HL-60 (cell line): ENCODE measurements at regions not wholly inside any gene's neighbourhood (a gene's known extent, or its start where the extent isn't known, plus 50 kb on each side); places are given as distances from the start of the nearest gene placed in this dataset.
"Not testable (repeated sequence)": the region's sequence is repeated elsewhere in the genome, so short reads cannot be mapped to it uniquely, and the experiment has no call there.

Source experiments
- DNase-seq, 2 experiments: peaks; one replicate each; pipeline ENCODE4 v3.0.0-alpha.2; 2010 to 2020; ENCODE audit warnings: low read depth in 1 of 2, low spot score in 1 of 2
- H3K27ac ChIP-seq: fragments of 250-450 bp; sonication (Bioruptor Pico); replicated peaks from 2 replicates; pipeline ENCODE4 v1.5.1; 2020; ENCODE audit warnings: mild to moderate bottlenecking, moderate library complexity
- H3K27me3 ChIP-seq: fragments of 250-450 bp; sonication (Bioruptor Pico); 2 replicates; pipeline ENCODE4 v1.5.1; 2021; ENCODE audit warnings: mild to moderate bottlenecking, moderate library complexity; ENCODE audit not compliant: insufficient read depth, poor library complexity, severe bottlenecking
- H3K4me3 ChIP-seq: replicated peaks from 2 replicates; pipeline ENCODE4 v1.5.1; 2011; ENCODE audit warnings: mild to moderate bottlenecking, control low read depth, low read length; ENCODE audit not compliant: insufficient read depth
- GABPA ChIP-seq: IDR thresholded peaks from 2 replicates; pipeline ENCODE4 v1.6.1; 2012; ENCODE audit warnings: low read depth
- POLR2AphosphoS5 ChIP-seq: IDR thresholded peaks from 2 replicates; pipeline ENCODE4 v1.6.1; 2012; ENCODE audit warnings: low read depth
- SPI1 ChIP-seq: IDR thresholded peaks from 2 replicates; pipeline ENCODE4 v1.6.1; 2012; ENCODE audit warnings: low read depth, mild to moderate bottlenecking, borderline replicate concordance
- TF ChIP-seq, protein P1 (sequence below): IDR thresholded peaks from 2 replicates; pipeline ENCODE4 v1.6.1; 2012; ENCODE audit warnings: low read depth; ENCODE audit not compliant: insufficient replicate concordance
- TF ChIP-seq, protein P2 (sequence below): IDR thresholded peaks from one replicate; pipeline ENCODE4 v1.5.1; 2011; ENCODE audit warnings: low read length, control low read depth, inconsistent platforms; ENCODE audit not compliant: insufficient read depth

DNA sequence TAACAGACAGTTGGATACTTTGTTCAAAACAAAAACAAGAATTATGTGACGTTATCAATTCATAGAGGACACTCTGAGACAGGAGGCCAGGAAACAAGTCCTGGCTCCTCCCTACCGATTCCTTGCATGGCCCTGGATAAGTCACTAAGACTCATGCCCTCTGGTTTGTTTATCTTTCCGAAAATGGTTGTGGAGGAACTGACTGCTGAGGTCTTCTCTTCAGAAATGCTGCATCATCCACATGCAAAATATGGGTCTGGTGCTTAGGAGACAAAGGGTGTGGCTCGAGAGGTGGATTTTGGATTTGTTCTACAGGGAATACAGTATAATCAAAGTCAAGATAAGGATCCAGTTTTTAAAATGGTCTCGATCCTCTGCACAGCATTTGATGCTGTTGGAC, 130.9 kb downstream of the RELL1 start:
- Histone ChIP-seq H3K27me3 (no peaks in the 10 kb centered on the region), H3K4me3 (no peak overlapping the region), H3K27ac (no peak overlapping the region)
- no peak for DNase-seq
- TF ChIP-seq SPI1, result no peak
- TF ChIP-seq GABPA, result no peak
- TF ChIP-seq, protein P1, sequence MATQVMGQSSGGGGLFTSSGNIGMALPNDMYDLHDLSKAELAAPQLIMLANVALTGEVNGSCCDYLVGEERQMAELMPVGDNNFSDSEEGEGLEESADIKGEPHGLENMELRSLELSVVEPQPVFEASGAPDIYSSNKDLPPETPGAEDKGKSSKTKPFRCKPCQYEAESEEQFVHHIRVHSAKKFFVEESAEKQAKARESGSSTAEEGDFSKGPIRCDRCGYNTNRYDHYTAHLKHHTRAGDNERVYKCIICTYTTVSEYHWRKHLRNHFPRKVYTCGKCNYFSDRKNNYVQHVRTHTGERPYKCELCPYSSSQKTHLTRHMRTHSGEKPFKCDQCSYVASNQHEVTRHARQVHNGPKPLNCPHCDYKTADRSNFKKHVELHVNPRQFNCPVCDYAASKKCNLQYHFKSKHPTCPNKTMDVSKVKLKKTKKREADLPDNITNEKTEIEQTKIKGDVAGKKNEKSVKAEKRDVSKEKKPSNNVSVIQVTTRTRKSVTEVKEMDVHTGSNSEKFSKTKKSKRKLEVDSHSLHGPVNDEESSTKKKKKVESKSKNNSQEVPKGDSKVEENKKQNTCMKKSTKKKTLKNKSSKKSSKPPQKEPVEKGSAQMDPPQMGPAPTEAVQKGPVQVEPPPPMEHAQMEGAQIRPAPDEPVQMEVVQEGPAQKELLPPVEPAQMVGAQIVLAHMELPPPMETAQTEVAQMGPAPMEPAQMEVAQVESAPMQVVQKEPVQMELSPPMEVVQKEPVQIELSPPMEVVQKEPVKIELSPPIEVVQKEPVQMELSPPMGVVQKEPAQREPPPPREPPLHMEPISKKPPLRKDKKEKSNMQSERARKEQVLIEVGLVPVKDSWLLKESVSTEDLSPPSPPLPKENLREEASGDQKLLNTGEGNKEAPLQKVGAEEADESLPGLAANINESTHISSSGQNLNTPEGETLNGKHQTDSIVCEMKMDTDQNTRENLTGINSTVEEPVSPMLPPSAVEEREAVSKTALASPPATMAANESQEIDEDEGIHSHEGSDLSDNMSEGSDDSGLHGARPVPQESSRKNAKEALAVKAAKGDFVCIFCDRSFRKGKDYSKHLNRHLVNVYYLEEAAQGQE, result no peak
- no peak for TF ChIP-seq POLR2AphosphoS5
- TF ChIP-seq, protein P2, sequence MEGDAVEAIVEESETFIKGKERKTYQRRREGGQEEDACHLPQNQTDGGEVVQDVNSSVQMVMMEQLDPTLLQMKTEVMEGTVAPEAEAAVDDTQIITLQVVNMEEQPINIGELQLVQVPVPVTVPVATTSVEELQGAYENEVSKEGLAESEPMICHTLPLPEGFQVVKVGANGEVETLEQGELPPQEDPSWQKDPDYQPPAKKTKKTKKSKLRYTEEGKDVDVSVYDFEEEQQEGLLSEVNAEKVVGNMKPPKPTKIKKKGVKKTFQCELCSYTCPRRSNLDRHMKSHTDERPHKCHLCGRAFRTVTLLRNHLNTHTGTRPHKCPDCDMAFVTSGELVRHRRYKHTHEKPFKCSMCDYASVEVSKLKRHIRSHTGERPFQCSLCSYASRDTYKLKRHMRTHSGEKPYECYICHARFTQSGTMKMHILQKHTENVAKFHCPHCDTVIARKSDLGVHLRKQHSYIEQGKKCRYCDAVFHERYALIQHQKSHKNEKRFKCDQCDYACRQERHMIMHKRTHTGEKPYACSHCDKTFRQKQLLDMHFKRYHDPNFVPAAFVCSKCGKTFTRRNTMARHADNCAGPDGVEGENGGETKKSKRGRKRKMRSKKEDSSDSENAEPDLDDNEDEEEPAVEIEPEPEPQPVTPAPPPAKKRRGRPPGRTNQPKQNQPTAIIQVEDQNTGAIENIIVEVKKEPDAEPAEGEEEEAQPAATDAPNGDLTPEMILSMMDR, result no peak

- not testable (repeated sequence) for DNase-seq, H3K4me3 ChIP-seq, H3K27ac ChIP-seq, H3K27me3 ChIP-seq
Measured at GRCh38 chr4:37549866-37550265, 136.3 kb downstream of the RELL1 start.

- H3K27me3 ChIP-seq, result no peaks in the 10 kb centered on the region
- H3K4me3 ChIP-seq, result no peak overlapping the region
- H3K27ac ChIP-seq, result no peak overlapping the region
- no peak for DNase-seq
- TF ChIP-seq GABPA (no peak), SPI1 (no peak), POLR2AphosphoS5 (no peak)
- TF ChIP-seq, protein P2, result no peak
- TF ChIP-seq, protein P1, result no peak
Measured at GRCh38 chr4:37549041-37549440, 137.1 kb downstream of the RELL1 start.

DNA sequence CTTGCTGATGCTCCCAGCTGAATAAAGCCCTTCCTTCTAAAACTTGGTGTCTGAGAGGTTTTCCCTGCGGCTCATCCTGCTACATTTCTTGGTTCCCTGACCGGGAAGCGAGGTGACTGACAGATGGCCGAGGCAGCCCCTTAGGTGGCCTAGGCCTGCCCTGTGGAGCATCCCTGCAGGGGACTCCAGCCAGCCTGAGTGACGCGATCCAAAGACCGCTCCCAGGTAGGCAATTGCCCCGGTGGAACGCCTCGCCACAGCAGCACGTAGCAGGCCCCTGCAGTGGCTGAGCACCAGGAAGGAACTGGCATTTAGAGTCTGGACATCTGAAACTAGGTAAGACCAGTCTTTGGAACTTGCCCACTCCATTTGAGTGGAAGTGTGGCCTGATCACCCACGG, 139.6 kb downstream of the RELL1 start:
- Histone ChIP-seq H3K27me3 (no peaks in the 10 kb centered on the region), H3K27ac (no peak overlapping the region), H3K4me3 (no peak overlapping the region)
- no peak for DNase-seq
- no peak for TF ChIP-seq SPI1
- no peak for TF ChIP-seq GABPA
- TF ChIP-seq POLR2AphosphoS5, result no peak
- TF ChIP-seq, protein P2, result no peak
- TF ChIP-seq, protein P1, result no peak
